ENCODE measurements at regions not wholly inside any gene's neighbourhood (a gene's known extent, or its start where the extent isn't known, plus 50 kb on each side); places are given as distances from the start of the nearest gene placed in this dataset.

DNA sequence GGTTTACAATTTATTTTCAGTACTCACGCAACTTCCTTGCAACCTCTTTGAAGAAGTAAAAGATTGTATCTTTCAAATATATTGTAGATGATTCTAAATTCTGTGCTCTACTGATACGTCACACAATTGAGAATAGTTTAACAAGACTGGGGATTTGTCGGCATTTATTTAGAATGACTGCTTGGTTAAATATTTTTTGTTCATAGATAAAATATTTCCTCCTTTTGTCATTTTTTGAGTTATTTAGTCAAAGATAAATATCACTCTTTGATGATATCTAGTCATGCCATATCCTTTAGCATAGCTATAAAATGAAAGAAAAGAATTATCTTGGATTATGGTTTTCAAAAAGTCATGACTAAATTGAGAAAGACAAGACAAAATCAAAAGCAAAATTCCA, 2747.8 kb downstream of the PCDH9 start:
- peaks cover 4% of the 10 kb centered on the region for H3K4me1 ChIP-seq (ENCODE audit: control insufficient read depth, extremely low read depth, insufficient read depth, low read length)
- DNase-seq (ENCODE audit: low read depth, low spot score) (no peak), FAIRE-seq (no peak)
- H2AFZ ChIP-seq (ENCODE audit: low read depth, low read length): no peak overlapping the region
- H3K27me3 ChIP-seq (ENCODE audit: control insufficient read depth in 2 of 2, insufficient read depth in 2 of 2, low read length in 2 of 2): no peaks in the 10 kb centered on the region
- H3K9me3 ChIP-seq (replicated peaks; ENCODE audit: control insufficient read depth, insufficient read depth, low read length): no peaks in the 10 kb centered on the region
- no peaks in the 10 kb centered on the region for H4K20me1 ChIP-seq (replicated peaks; ENCODE audit: control insufficient read depth, extremely low read depth, insufficient read depth, low read length)
- H3K4me2 ChIP-seq (ENCODE audit: insufficient read depth, low read length): no peak overlapping the region
- H3K4me3 ChIP-seq (replicated peaks in 1 of 3; ENCODE audit: insufficient read depth in 1 of 3, low read depth in 1 of 3, low read length in 3 of 3): no peak overlapping the region
- TF ChIP-seq POLR2A (IDR thresholded peaks at IDR 0.05; ENCODE audit: low read depth, low read length) (no peak), POLR2AphosphoS5 (IDR thresholded peaks at IDR 0.05; ENCODE audit: insufficient read depth, low read depth, low read length) (no peak), EZH2 (IDR thresholded peaks at IDR 0.05; ENCODE audit: borderline replicate concordance, low read depth, low read length, severe bottlenecking) (no peak), FOS (IDR thresholded peaks at IDR 0.05; ENCODE audit: borderline replicate concordance, insufficient read depth, low read length) (no peak), GATA2 (IDR thresholded peaks at IDR 0.05; ENCODE audit: insufficient read depth, insufficient read length, low read depth, low read length) (no peak), MYC (IDR thresholded peaks at IDR 0.05; ENCODE audit: low read depth, low read length) (no peak), JUN (IDR thresholded peaks at IDR 0.05; ENCODE audit: borderline replicate concordance, insufficient read depth, insufficient read length, low read depth) (no peak)
- TF ChIP-seq, protein P1, sequence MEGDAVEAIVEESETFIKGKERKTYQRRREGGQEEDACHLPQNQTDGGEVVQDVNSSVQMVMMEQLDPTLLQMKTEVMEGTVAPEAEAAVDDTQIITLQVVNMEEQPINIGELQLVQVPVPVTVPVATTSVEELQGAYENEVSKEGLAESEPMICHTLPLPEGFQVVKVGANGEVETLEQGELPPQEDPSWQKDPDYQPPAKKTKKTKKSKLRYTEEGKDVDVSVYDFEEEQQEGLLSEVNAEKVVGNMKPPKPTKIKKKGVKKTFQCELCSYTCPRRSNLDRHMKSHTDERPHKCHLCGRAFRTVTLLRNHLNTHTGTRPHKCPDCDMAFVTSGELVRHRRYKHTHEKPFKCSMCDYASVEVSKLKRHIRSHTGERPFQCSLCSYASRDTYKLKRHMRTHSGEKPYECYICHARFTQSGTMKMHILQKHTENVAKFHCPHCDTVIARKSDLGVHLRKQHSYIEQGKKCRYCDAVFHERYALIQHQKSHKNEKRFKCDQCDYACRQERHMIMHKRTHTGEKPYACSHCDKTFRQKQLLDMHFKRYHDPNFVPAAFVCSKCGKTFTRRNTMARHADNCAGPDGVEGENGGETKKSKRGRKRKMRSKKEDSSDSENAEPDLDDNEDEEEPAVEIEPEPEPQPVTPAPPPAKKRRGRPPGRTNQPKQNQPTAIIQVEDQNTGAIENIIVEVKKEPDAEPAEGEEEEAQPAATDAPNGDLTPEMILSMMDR (IDR thresholded peaks at IDR 0.05; ENCODE audit: extremely low read depth in 1 of 2, insufficient read depth in 1 of 2, low read depth in 1 of 2, low read length in 2 of 2): no peak
- TF ChIP-seq, protein P2, sequence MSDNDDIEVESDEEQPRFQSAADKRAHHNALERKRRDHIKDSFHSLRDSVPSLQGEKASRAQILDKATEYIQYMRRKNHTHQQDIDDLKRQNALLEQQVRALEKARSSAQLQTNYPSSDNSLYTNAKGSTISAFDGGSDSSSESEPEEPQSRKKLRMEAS (IDR thresholded peaks at IDR 0.05; ENCODE audit: insufficient read depth, insufficient read length): no peak
- no TSS peak for BruUV-seq (replicated peaks)
- dilution Hi-C loops (cut with MboI; ENCODE audit: extremely low pct_ligation_motif_present, low sequenced_read_pairs): no loop called here
- intact Hi-C loops (cut with micrococcal nuclease): no loop called here
- H3K27ac ChIP-seq (ENCODE audit: insufficient read depth, low read depth, low read length): no peak overlapping the region
- ChIA-PET CTCF (no interaction called here), POLR2A (no interaction called here)
- no peaks in the 10 kb centered on the region for H3K36me3 ChIP-seq (ENCODE audit: control insufficient read depth in 2 of 2, extremely low read depth in 1 of 2, insufficient read depth in 2 of 2, low read length in 2 of 2)
- H3K9ac ChIP-seq (replicated peaks; ENCODE audit: extremely low read depth, insufficient read depth, low read length): no peak overlapping the region
- no peaks in the 10 kb centered on the region for H3K9me1 ChIP-seq (replicated peaks; ENCODE audit: control insufficient read depth, extremely low read depth, insufficient read depth, low read length)
- no peaks in the 10 kb centered on the region for H3K79me2 ChIP-seq (ENCODE audit: control insufficient read depth, insufficient read depth, low read length)

Measured in endothelial cell of umbilical vein (primary cell).